ENCODE measurements at regions not wholly inside any gene's neighbourhood (a gene's known extent, or its start where the extent isn't known, plus 50 kb on each side); places are given as distances from the start of the nearest gene placed in this dataset.

- Histone ChIP-seq H3K56ac (ENCODE audit: low read length) (no peak overlapping the region), H3K4me3 (ENCODE audit: low read length) (no peak overlapping the region), H3K79me2 (ENCODE audit: control insufficient read depth, insufficient read depth, low read length) (no peaks in the 10 kb centered on the region), H3K4me2 (ENCODE audit: low read length) (no peak overlapping the region), H3K4me1 (ENCODE audit: control insufficient read depth, low read depth, low read length) (peaks cover 2% of the 10 kb centered on the region), H2AK5ac (ENCODE audit: low read length) (no peak overlapping the region), H2BK15ac (replicated peaks; ENCODE audit: low read depth) (no peak overlapping the region), H2BK5ac (ENCODE audit: low read length) (no peak overlapping the region), H3K18ac (ENCODE audit: low read length) (no peak overlapping the region), H2BK120ac (ENCODE audit: low read depth, low read length) (no peak overlapping the region), H4K5ac (ENCODE audit: low read length) (no peak overlapping the region), H3K23ac (ENCODE audit: low read length) (no peak overlapping the region), H3K79me1 (ENCODE audit: low read length) (no peaks in the 10 kb centered on the region), H4K8ac (ENCODE audit: low read depth, low read length) (no peak overlapping the region), H3K9ac (ENCODE audit: low read length) (no peak overlapping the region), H3K4ac (ENCODE audit: low read depth, low read length) (no peak overlapping the region), H3K27me3 (ENCODE audit: insufficient read depth, low read length, poor library complexity) (no peaks in the 10 kb centered on the region), H3K36me3 (ENCODE audit: control insufficient read depth, insufficient read depth, low read length) (no peaks in the 10 kb centered on the region), H3K27ac (ENCODE audit: low read depth, low read length) (no peak overlapping the region)
- no peak for DNase-seq
- WGBS (ENCODE audit: extremely low coverage, insufficient coverage, low lambda C conversion rate) = no CpG with 5 or more reads among the region's 6 CpGs
Measured at GRCh38 chr5:119814655-119815054, 185.3 kb downstream of the FAM170A start.

- no peak for DNase-seq
- H2BK5ac ChIP-seq (ENCODE audit: low read length) = no peak overlapping the region
- no peak overlapping the region for H3K56ac ChIP-seq (ENCODE audit: low read length)
- peaks cover 2% of the 10 kb centered on the region for H3K4me1 ChIP-seq (ENCODE audit: control insufficient read depth, low read depth, low read length)
- H3K4me3 ChIP-seq (ENCODE audit: low read length) = no peak overlapping the region
- no peak overlapping the region for H2BK15ac ChIP-seq (replicated peaks; ENCODE audit: low read depth)
- no peak overlapping the region for H3K27ac ChIP-seq (ENCODE audit: low read depth, low read length)
- no peak overlapping the region for H3K4ac ChIP-seq (ENCODE audit: low read depth, low read length)
- no peak overlapping the region for H4K8ac ChIP-seq (ENCODE audit: low read depth, low read length)
- no peak overlapping the region for H2BK120ac ChIP-seq (ENCODE audit: low read depth, low read length)
- H3K79me2 ChIP-seq (ENCODE audit: control insufficient read depth, insufficient read depth, low read length) = no peaks in the 10 kb centered on the region
- H3K23ac ChIP-seq (ENCODE audit: low read length) = no peak overlapping the region
- no peak overlapping the region for H3K4me2 ChIP-seq (ENCODE audit: low read length)
- no peaks in the 10 kb centered on the region for H3K27me3 ChIP-seq (ENCODE audit: insufficient read depth, low read length, poor library complexity)
- no peak overlapping the region for H4K5ac ChIP-seq (ENCODE audit: low read length)
- H3K79me1 ChIP-seq (ENCODE audit: low read length) = no peaks in the 10 kb centered on the region
- no peak overlapping the region for H3K9ac ChIP-seq (ENCODE audit: low read length)
- H2AK5ac ChIP-seq (ENCODE audit: low read length) = no peak overlapping the region
- no peaks in the 10 kb centered on the region for H3K36me3 ChIP-seq (ENCODE audit: control insufficient read depth, insufficient read depth, low read length)
- H3K18ac ChIP-seq (ENCODE audit: low read length) = no peak overlapping the region
Measured at GRCh38 chr5:119816055-119816454, 186.7 kb downstream of the FAM170A start.

DNA sequence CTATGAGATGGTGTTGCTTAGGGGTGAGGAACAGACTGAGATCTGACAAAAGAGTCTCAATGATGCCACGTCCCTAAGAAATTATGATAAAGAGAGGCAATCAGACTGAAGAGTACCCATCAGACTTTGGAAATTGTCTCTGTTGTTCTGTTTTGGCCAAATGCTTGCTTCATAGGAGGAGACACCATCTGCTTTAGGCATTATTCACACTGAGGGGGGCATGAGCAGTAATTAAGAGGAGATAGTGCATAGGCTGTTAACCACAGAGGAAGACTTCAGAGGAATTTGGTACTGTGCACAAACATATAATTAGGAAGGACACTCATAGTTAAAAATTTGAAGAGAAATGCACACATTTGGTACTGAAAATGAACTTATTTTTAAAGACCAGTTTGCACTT, 190.7 kb downstream of the FAM170A start:
- Histone ChIP-seq H3K79me2 (ENCODE audit: control insufficient read depth, insufficient read depth, low read length) (no peaks in the 10 kb centered on the region), H3K27me3 (ENCODE audit: insufficient read depth, low read length, poor library complexity) (no peaks in the 10 kb centered on the region), H3K18ac (ENCODE audit: low read length) (no peak overlapping the region), H3K4me1 (ENCODE audit: control insufficient read depth, low read depth, low read length) (peaks cover 2% of the 10 kb centered on the region), H4K5ac (ENCODE audit: low read length) (no peak overlapping the region), H3K4me3 (ENCODE audit: low read length) (no peak overlapping the region), H3K23ac (ENCODE audit: low read length) (no peak overlapping the region), H3K4ac (ENCODE audit: low read depth, low read length) (no peak overlapping the region), H3K27ac (ENCODE audit: low read depth, low read length) (no peak overlapping the region), H2AK5ac (ENCODE audit: low read length) (no peak overlapping the region), H3K9ac (ENCODE audit: low read length) (no peak overlapping the region), H2BK120ac (ENCODE audit: low read depth, low read length) (no peak overlapping the region), H3K4me2 (ENCODE audit: low read length) (no peak overlapping the region), H3K56ac (ENCODE audit: low read length) (no peak overlapping the region), H3K79me1 (ENCODE audit: low read length) (no peaks in the 10 kb centered on the region), H2BK15ac (replicated peaks; ENCODE audit: low read depth) (no peak overlapping the region), H2BK5ac (ENCODE audit: low read length) (no peak overlapping the region), H4K8ac (ENCODE audit: low read depth, low read length) (no peak overlapping the region), H3K36me3 (ENCODE audit: control insufficient read depth, insufficient read depth, low read length) (no peaks in the 10 kb centered on the region)
- no CpG with 5 or more reads among the region's 1 CpG for WGBS (ENCODE audit: extremely low coverage, insufficient coverage, low lambda C conversion rate)
- DNase-seq = no peak

GRCh38 chr5:119820608-119821007, 191.2 kb downstream of the FAM170A start:
- DNase-seq = no peak
- WGBS (ENCODE audit: extremely low coverage, insufficient coverage, low lambda C conversion rate) = no CpG with 5 or more reads among the region's 2 CpGs

DNA sequence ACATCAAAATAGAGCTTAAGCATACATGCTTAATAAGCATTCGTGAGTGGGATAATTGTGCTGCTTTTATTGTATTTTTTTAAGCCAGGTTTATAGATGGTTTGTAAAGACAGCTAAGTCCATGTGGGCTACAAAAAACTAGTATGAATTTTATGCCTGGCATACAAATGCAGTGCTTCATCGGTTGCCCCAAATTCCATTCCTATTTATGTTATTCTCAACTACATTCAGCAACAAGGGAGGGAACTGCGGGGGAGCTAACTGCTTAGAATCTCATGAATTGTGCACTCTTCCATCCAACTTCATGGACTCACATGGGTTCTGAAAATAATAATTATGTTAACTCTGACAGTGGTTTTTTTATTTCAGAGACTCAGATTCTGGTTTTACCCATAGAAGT, 199.2 kb downstream of the FAM170A start:
- no peak overlapping the region for H3K4ac ChIP-seq (ENCODE audit: low read depth, low read length)
- no peak overlapping the region for H3K9ac ChIP-seq (ENCODE audit: low read length)
- H3K79me1 ChIP-seq (ENCODE audit: low read length) = no peaks in the 10 kb centered on the region
- H3K23ac ChIP-seq (ENCODE audit: low read length) = no peak overlapping the region
- no peak overlapping the region for H2AK5ac ChIP-seq (ENCODE audit: low read length)
- H3K4me1 ChIP-seq (ENCODE audit: control insufficient read depth, low read depth, low read length) = no peaks in the 10 kb centered on the region
- no peak overlapping the region for H3K4me2 ChIP-seq (ENCODE audit: low read length)
- H3K79me2 ChIP-seq (ENCODE audit: control insufficient read depth, insufficient read depth, low read length) = no peaks in the 10 kb centered on the region
- DNase-seq = no peak
- H3K27ac ChIP-seq (ENCODE audit: low read depth, low read length) = no peak overlapping the region
- WGBS (ENCODE audit: extremely low coverage, insufficient coverage, low lambda C conversion rate) = no CpG with 5 or more reads among the region's 3 CpGs
- H4K8ac ChIP-seq (ENCODE audit: low read depth, low read length) = no peak overlapping the region
- no peaks in the 10 kb centered on the region for H3K27me3 ChIP-seq (ENCODE audit: insufficient read depth, low read length, poor library complexity)
- no peak overlapping the region for H4K5ac ChIP-seq (ENCODE audit: low read length)
- H3K18ac ChIP-seq (ENCODE audit: low read length) = no peak overlapping the region
- H2BK5ac ChIP-seq (ENCODE audit: low read length) = no peak overlapping the region
- H3K4me3 ChIP-seq (ENCODE audit: low read length) = no peak overlapping the region
- no peak overlapping the region for H3K56ac ChIP-seq (ENCODE audit: low read length)
- no peak overlapping the region for H2BK15ac ChIP-seq (replicated peaks; ENCODE audit: low read depth)
- H3K36me3 ChIP-seq (ENCODE audit: control insufficient read depth, insufficient read depth, low read length) = no peaks in the 10 kb centered on the region
- H2BK120ac ChIP-seq (ENCODE audit: low read depth, low read length) = no peak overlapping the region

More at GRCh38 chr5:119820608-119821007, 191.2 kb downstream of the FAM170A start:
- Histone ChIP-seq H4K5ac (ENCODE audit: low read length) (no peak overlapping the region), H3K4me2 (ENCODE audit: low read length) (no peak overlapping the region), H3K9ac (ENCODE audit: low read length) (no peak overlapping the region), H3K23ac (ENCODE audit: low read length) (no peak overlapping the region), H3K18ac (ENCODE audit: low read length) (no peak overlapping the region), H3K4me3 (ENCODE audit: low read length) (no peak overlapping the region), H3K4ac (ENCODE audit: low read depth, low read length) (no peak overlapping the region), H3K79me2 (ENCODE audit: control insufficient read depth, insufficient read depth, low read length) (no peaks in the 10 kb centered on the region), H3K4me1 (ENCODE audit: control insufficient read depth, low read depth, low read length) (peaks cover 2% of the 10 kb centered on the region), H3K79me1 (ENCODE audit: low read length) (no peaks in the 10 kb centered on the region), H2BK120ac (ENCODE audit: low read depth, low read length) (no peak overlapping the region), H3K27ac (ENCODE audit: low read depth, low read length) (no peak overlapping the region), H3K36me3 (ENCODE audit: control insufficient read depth, insufficient read depth, low read length) (no peaks in the 10 kb centered on the region), H2BK5ac (ENCODE audit: low read length) (no peak overlapping the region), H3K27me3 (ENCODE audit: insufficient read depth, low read length, poor library complexity) (no peaks in the 10 kb centered on the region), H3K56ac (ENCODE audit: low read length) (no peak overlapping the region), H4K8ac (ENCODE audit: low read depth, low read length) (no peak overlapping the region), H2AK5ac (ENCODE audit: low read length) (no peak overlapping the region), H2BK15ac (replicated peaks; ENCODE audit: low read depth) (no peak overlapping the region)

- Histone ChIP-seq H3K9ac (ENCODE audit: low read length) (no peak overlapping the region), H4K5ac (ENCODE audit: low read length) (no peak overlapping the region), H3K36me3 (ENCODE audit: control insufficient read depth, insufficient read depth, low read length) (no peaks in the 10 kb centered on the region), H2AK5ac (ENCODE audit: low read length) (no peak overlapping the region), H3K4me1 (ENCODE audit: control insufficient read depth, low read depth, low read length) (no peaks in the 10 kb centered on the region), H3K56ac (ENCODE audit: low read length) (no peak overlapping the region), H3K18ac (ENCODE audit: low read length) (no peak overlapping the region), H3K27ac (ENCODE audit: low read depth, low read length) (no peak overlapping the region), H4K8ac (ENCODE audit: low read depth, low read length) (no peak overlapping the region), H2BK15ac (replicated peaks; ENCODE audit: low read depth) (no peak overlapping the region), H3K4ac (ENCODE audit: low read depth, low read length) (no peak overlapping the region), H3K79me2 (ENCODE audit: control insufficient read depth, insufficient read depth, low read length) (no peaks in the 10 kb centered on the region), H2BK120ac (ENCODE audit: low read depth, low read length) (no peak overlapping the region), H3K4me3 (ENCODE audit: low read length) (no peak overlapping the region), H3K4me2 (ENCODE audit: low read length) (no peak overlapping the region), H3K23ac (ENCODE audit: low read length) (no peak overlapping the region), H3K27me3 (ENCODE audit: insufficient read depth, low read length, poor library complexity) (no peaks in the 10 kb centered on the region), H3K79me1 (ENCODE audit: low read length) (no peaks in the 10 kb centered on the region), H2BK5ac (ENCODE audit: low read length) (no peak overlapping the region)
- DNase-seq = no peak
Measured at GRCh38 chr5:119829341-119829740, 200.0 kb downstream of the FAM170A start.

All from mesendoderm (in vitro differentiated cells).